HepG2 (cell line): ENCODE measurements at regions not wholly inside any gene's neighbourhood (a gene's known extent, or its start where the extent isn't known, plus 50 kb on each side); places are given as distances from the start of the nearest gene placed in this dataset.

ENCODE experiments used
- ATAC-seq: fragments of 200-7000 bp; cut with Tn5 transposase; 3 replicates; pipeline ENCODE4 v1.9.1; 2020; ENCODE audit warnings: mild to moderate bottlenecking, moderate library complexity
- BruUV-seq: library from RNA; stranded (reverse); fragments of 400-500 nt; replicated peaks from 2 replicates; lab custom pipeline; 2021; lab: Mats Ljungman, UMichigan
- CTCF ChIA-PET: fragments of 300-600 bp; formaldehyde crosslinking; extraction: SDS; loops from one replicate; lab custom pipeline; 2021; ENCODE audit warnings: low total read pairs, inconsistent platforms, low intra/inter-chr PET ratio; lab: Yijun Ruan, JAX
- POLR2A ChIA-PET: fragments of 350-600 bp; sonication (Branson Sonifier 250); formaldehyde crosslinking; loops from one replicate; lab custom pipeline; 2020; ENCODE audit warnings: antibody characterized with exemption, inconsistent platforms; lab: Yijun Ruan, JAX
- DNase-seq: peaks from one replicate; pipeline ENCODE4 v3.0.0-alpha.2; 2015; ENCODE audit warnings: low spot score
- FAIRE-seq: peaks from 3 replicates; lab custom pipeline; 2011; peaks lifted over from hg19 to GRCh38; lab: Jason Lieb, UNC
- H2AFZ ChIP-seq: one replicate; pipeline ENCODE4 v1.6.1; 2011; ENCODE audit warnings: low read length, inconsistent platforms
- H3K27ac ChIP-seq: fragments of 300-600 bp; 3 replicates; pipeline ENCODE4 v1.8.0; 2011; ENCODE audit warnings: mixed run types, mild to moderate bottlenecking, mixed read lengths, low read length, inconsistent platforms; ENCODE audit not compliant: insufficient read depth; ENCODE audit errors: extremely low read length
- H3K27me3 ChIP-seq, 2 experiments: fragments of 200-600 bp in 1 of 2; 2 replicates in 1 of 2; 3 replicates in 1 of 2; pipeline versions ENCODE4 v1.6.0 to v1.8.0; 2011; ENCODE audit warnings: low read length in 2 of 2, mild to moderate bottlenecking in 2 of 2, moderate library complexity in 2 of 2, inconsistent platforms in 1 of 2; ENCODE audit not compliant: insufficient read depth in 2 of 2, control insufficient read depth in 1 of 2
- H3K36me3 ChIP-seq, 2 experiments: fragments of 200-600 bp in 1 of 2; replicated peaks in 1 of 2; 2 replicates in 1 of 2; 3 replicates in 1 of 2; pipeline versions ENCODE4 v1.5.1 to v1.8.0; 2011; ENCODE audit warnings: low read length in 2 of 2, inconsistent platforms in 1 of 2; ENCODE audit not compliant: insufficient read depth in 2 of 2, control insufficient read depth in 1 of 2
- H3K4me1 ChIP-seq: 2 replicates; pipeline ENCODE4 v1.5.1; 2012; ENCODE audit warnings: low read length, inconsistent platforms; ENCODE audit not compliant: insufficient read depth
- H3K4me2 ChIP-seq: 2 replicates; pipeline ENCODE4 v1.6.0; 2011; ENCODE audit warnings: low read depth, low read length, inconsistent platforms
- H3K4me3 ChIP-seq, 3 experiments: fragments of 200-600 bp in 1 of 3; sonication (generic), shearing (Covaris generic) in 1 of 3; replicated peaks in 1 of 3; 2 replicates each; pipeline ENCODE4 v1.5.1; 2011 to 2016; ENCODE audit warnings: low read length in 3 of 3, inconsistent platforms in 2 of 3, low read depth in 2 of 3, mild to moderate bottlenecking in 2 of 3, control low read depth in 1 of 3, mixed read lengths in 1 of 3; ENCODE audit not compliant: insufficient read depth in 1 of 3
- H3K79me2 ChIP-seq: one replicate; pipeline ENCODE4 v1.6.1; 2011; ENCODE audit warnings: low read length, inconsistent platforms; ENCODE audit not compliant: insufficient read depth
- H3K9ac ChIP-seq: 2 replicates; pipeline ENCODE4 v1.6.0; 2011; ENCODE audit warnings: mild to moderate bottlenecking, low read depth, low read length, inconsistent platforms; ENCODE audit not compliant: insufficient read depth
- H3K9me3 ChIP-seq: 2 replicates; pipeline ENCODE4 v1.5.1; 2012; ENCODE audit warnings: mild to moderate bottlenecking, low read length
- H4K20me1 ChIP-seq: 2 replicates; pipeline ENCODE4 v1.6.0; 2011; ENCODE audit warnings: inconsistent platforms, mild to moderate bottlenecking, low read length, moderate library complexity; ENCODE audit not compliant: insufficient read depth
- ADNP ChIP-seq: sonication (generic); formaldehyde crosslinking; IDR thresholded peaks from 2 replicates; pipeline ENCODE4 v1.4.0; 2020; ENCODE audit warnings: missing genetic modification reagents
- EZH2 ChIP-seq: conservative IDR thresholded peaks from 2 replicates; pipeline ENCODE4 v1.6.1; 2012; ENCODE audit warnings: mild to moderate bottlenecking, low read depth, low read length, moderate library complexity
- KDM1A ChIP-seq: IDR thresholded peaks from 2 replicates; pipeline ENCODE4 v1.6.1; 2016; ENCODE audit warnings: missing compliant biosample characterization
- MIER2 ChIP-seq: IDR thresholded peaks from 2 replicates; pipeline ENCODE4 v1.6.1; 2016; ENCODE audit warnings: missing biosample characterization, missing genetic modification reagents
- NR2F2 ChIP-seq: IDR thresholded peaks from 2 replicates; pipeline ENCODE4 v1.6.1; 2012; ENCODE audit warnings: low read depth, inconsistent platforms, borderline replicate concordance
- RARG ChIP-seq: sonication (generic); formaldehyde crosslinking; IDR thresholded peaks from 2 replicates; pipeline ENCODE4 v1.4.0; 2020; ENCODE audit warnings: low read depth, mild to moderate bottlenecking, missing genetic modification reagents
- SATB2 ChIP-seq: sonication (generic); formaldehyde crosslinking; IDR thresholded peaks from 2 replicates; pipeline ENCODE4 v1.5.0; 2020; ENCODE audit warnings: missing genetic modification reagents
- YEATS4 ChIP-seq: sonication (generic); formaldehyde crosslinking; IDR thresholded peaks from 2 replicates; pipeline ENCODE4 v1.4.0; 2020; ENCODE audit warnings: missing genetic modification reagents, borderline replicate concordance
- ZFP36 ChIP-seq: fragments of 150-350 bp; IDR thresholded peaks from 2 replicates; pipeline ENCODE4 v1.6.1; 2018; ENCODE audit warnings: borderline replicate concordance, low read length, low read depth; ENCODE audit not compliant: partially characterized antibody
- ZFY ChIP-seq: sonication (generic); formaldehyde crosslinking; IDR thresholded peaks from 2 replicates; pipeline ENCODE4 v1.4.0; 2020; ENCODE audit warnings: missing genetic modification reagents
- ZNF564 ChIP-seq: sonication (generic); formaldehyde crosslinking; IDR thresholded peaks from 2 replicates; pipeline ENCODE4 v1.8.1; 2023; ENCODE audit warnings: mild to moderate bottlenecking, missing genetic modification reagents
- ZNF782 ChIP-seq: sonication (generic); formaldehyde crosslinking; IDR thresholded peaks from 2 replicates; pipeline ENCODE4 v1.4.0; 2020; ENCODE audit warnings: missing genetic modification reagents, mild to moderate bottlenecking, borderline replicate concordance
- WGBS: methylation state at CpG from one replicate; pipeline ENCODE4 v1.1.6; 2017; ENCODE audit warnings: low lambda C conversion rate; 5-methylcytosine and 5-hydroxymethylcytosine counted together
- in situ Hi-C: cut with HindIII; loops from 2 replicates; pipeline ENCODE4 v1.10.0; 2017; ENCODE audit warnings: low pct_unique_long_range_greater_than_20kb; ENCODE audit not compliant: extremely low pct_ligation_motif_present
- intact Hi-C: fragments of 100-400 bp; cut with micrococcal nuclease; formaldehyde crosslinking; loops from one replicate; pipeline ENCODE4 v1.10.0; 2022; ENCODE audit not compliant: unreplicated experiment
- TF ChIP-seq, protein P1 (sequence below): sonication (generic); formaldehyde crosslinking; IDR thresholded peaks from 2 replicates; pipeline ENCODE4 v1.4.0; 2020; ENCODE audit warnings: mild to moderate bottlenecking, missing genetic modification reagents
- TF ChIP-seq, protein P2 (sequence below): sonication (generic); formaldehyde crosslinking; conservative IDR thresholded peaks from 2 replicates; pipeline ENCODE4 v1.4.0; 2020; ENCODE audit warnings: missing genetic modification reagents

DNA sequence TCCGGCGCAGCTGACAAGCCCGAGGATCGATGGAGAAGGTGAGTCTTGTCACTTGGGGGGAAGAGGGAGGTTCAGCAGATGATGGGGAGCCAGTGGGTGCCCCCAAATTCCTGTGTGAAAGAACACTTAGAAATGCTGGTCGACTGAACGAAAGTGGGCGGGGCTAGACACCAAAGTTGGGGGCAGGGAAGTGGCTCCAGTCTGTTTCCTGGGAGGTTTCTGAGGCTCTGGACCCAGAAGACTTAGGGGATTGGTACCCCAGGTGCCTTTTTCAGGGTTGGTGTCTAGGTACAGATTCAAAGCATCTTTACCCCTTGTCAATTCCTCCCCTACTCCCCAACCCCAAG is 278.6 kb downstream of the ZSWIM6 start (continued):
- TF ChIP-seq, protein P1, sequence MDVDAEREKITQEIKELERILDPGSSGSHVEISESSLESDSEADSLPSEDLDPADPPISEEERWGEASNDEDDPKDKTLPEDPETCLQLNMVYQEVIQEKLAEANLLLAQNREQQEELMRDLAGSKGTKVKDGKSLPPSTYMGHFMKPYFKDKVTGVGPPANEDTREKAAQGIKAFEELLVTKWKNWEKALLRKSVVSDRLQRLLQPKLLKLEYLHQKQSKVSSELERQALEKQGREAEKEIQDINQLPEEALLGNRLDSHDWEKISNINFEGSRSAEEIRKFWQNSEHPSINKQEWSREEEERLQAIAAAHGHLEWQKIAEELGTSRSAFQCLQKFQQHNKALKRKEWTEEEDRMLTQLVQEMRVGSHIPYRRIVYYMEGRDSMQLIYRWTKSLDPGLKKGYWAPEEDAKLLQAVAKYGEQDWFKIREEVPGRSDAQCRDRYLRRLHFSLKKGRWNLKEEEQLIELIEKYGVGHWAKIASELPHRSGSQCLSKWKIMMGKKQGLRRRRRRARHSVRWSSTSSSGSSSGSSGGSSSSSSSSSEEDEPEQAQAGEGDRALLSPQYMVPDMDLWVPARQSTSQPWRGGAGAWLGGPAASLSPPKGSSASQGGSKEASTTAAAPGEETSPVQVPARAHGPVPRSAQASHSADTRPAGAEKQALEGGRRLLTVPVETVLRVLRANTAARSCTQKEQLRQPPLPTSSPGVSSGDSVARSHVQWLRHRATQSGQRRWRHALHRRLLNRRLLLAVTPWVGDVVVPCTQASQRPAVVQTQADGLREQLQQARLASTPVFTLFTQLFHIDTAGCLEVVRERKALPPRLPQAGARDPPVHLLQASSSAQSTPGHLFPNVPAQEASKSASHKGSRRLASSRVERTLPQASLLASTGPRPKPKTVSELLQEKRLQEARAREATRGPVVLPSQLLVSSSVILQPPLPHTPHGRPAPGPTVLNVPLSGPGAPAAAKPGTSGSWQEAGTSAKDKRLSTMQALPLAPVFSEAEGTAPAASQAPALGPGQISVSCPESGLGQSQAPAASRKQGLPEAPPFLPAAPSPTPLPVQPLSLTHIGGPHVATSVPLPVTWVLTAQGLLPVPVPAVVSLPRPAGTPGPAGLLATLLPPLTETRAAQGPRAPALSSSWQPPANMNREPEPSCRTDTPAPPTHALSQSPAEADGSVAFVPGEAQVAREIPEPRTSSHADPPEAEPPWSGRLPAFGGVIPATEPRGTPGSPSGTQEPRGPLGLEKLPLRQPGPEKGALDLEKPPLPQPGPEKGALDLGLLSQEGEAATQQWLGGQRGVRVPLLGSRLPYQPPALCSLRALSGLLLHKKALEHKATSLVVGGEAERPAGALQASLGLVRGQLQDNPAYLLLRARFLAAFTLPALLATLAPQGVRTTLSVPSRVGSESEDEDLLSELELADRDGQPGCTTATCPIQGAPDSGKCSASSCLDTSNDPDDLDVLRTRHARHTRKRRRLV (CRISPR knock-in tag), result no peak
- no peak for TF ChIP-seq ZNF782 (CRISPR knock-in tag)
- no peak for TF ChIP-seq KDM1A (CRISPR knock-in tag)
- no peak for TF ChIP-seq ZNF564 (CRISPR knock-in tag)
- TF ChIP-seq, protein P2, sequence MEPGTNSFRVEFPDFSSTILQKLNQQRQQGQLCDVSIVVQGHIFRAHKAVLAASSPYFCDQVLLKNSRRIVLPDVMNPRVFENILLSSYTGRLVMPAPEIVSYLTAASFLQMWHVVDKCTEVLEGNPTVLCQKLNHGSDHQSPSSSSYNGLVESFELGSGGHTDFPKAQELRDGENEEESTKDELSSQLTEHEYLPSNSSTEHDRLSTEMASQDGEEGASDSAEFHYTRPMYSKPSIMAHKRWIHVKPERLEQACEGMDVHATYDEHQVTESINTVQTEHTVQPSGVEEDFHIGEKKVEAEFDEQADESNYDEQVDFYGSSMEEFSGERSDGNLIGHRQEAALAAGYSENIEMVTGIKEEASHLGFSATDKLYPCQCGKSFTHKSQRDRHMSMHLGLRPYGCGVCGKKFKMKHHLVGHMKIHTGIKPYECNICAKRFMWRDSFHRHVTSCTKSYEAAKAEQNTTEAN (CRISPR knock-in tag), result no peak

DNA sequence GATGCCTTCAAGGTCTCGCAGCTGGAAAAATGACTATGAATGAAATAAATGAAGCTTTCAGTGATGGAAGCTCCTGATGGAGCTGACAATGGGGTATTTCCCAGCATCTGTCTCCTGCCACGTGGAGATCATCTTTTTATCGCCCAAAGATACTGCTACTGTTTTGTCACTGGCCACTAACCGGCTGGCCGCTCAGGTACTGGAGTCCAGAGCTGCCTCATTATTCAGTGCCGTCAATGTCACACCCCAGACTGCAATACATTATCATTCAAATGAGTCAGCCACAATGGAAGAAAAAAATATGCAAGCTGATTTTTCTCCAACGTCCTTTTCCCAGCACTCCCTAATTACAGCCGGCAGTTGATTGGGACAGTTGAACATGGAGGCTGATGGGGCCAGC is 280.4 kb downstream of the ZSWIM6 start:
- Histone ChIP-seq H3K4me3 (no peak overlapping the region), H3K36me3 (no peaks in the 10 kb centered on the region), H3K9me3 (no peaks in the 10 kb centered on the region), H2AFZ (no peak overlapping the region), H3K79me2 (no peaks in the 10 kb centered on the region), H3K4me2 (no peak overlapping the region), H3K4me1 (no peaks in the 10 kb centered on the region), H4K20me1 (no peaks in the 10 kb centered on the region), H3K27me3 (peaks cover 0 to 2% of the 10 kb centered on the region in 2 experiments; a peak in 1 of 5 replicates), H3K9ac (no peak overlapping the region), H3K27ac (no peak overlapping the region)
- no TSS peak for BruUV-seq
- intact Hi-C loops, result no loop called here
- POLR2A ChIA-PET, result no interaction called here
- FAIRE-seq (no peak), DNase-seq (no peak), ATAC-seq (no peak)
- in situ Hi-C loops, result no loop called here
- WGBS, result 20% methylated on average over 8 of the region's 8 CpGs
- no peak for TF ChIP-seq MIER2 (CRISPR knock-in tag)
- TF ChIP-seq EZH2, result no peak
- no peak for TF ChIP-seq SATB2 (CRISPR knock-in tag)
- TF ChIP-seq ZFP36, result no peak
- no peak for TF ChIP-seq NR2F2
- no peak for TF ChIP-seq ADNP (CRISPR knock-in tag)
- no peak for TF ChIP-seq YEATS4 (CRISPR knock-in tag)
- no peak for TF ChIP-seq RARG (CRISPR knock-in tag)
- TF ChIP-seq ZFY (CRISPR knock-in tag), result no peak
- CTCF ChIA-PET, result no interaction called here
